Left kidney (tissue), 1 donor: ENCODE measurements at regions not wholly inside any gene's neighbourhood (a gene's known extent, or its start where the extent isn't known, plus 50 kb on each side); places are given as distances from the start of the nearest gene placed in this dataset.

Source experiments
- DNase-seq: peaks from one replicate; pipeline ENCODE4 v3.0.0-alpha.2; 2013

GRCh38 chr18:45266023-45266422, 349.3 kb upstream of the SLC14A2 start:
- no peak for DNase-seq

- no peak for DNase-seq
Observed at GRCh38 chr18:45267622-45268021, 347.7 kb upstream of the SLC14A2 start.

GRCh38 chr18:45268583-45268982, 346.7 kb upstream of the SLC14A2 start:
- no peak for DNase-seq

GRCh38 chr18:45270289-45270771, 344.9 kb upstream of the SLC14A2 start:
- DNase-seq: no peak

- DNase-seq: no peak
Observed at GRCh38 chr18:45274026-45274425, 341.2 kb upstream of the SLC14A2 start.

GRCh38 chr18:45275367-45276113, 339.7 kb upstream of the SLC14A2 start:
- DNase-seq: no peak

- no peak for DNase-seq
Observed at GRCh38 chr18:45276878-45277277, 338.4 kb upstream of the SLC14A2 start.

- no peak for DNase-seq
Observed at GRCh38 chr18:45277908-45278307, 337.4 kb upstream of the SLC14A2 start.

GRCh38 chr18:45280481-45281276, 334.6 kb upstream of the SLC14A2 start:
- no peak for DNase-seq

- no peak for DNase-seq
Observed at GRCh38 chr18:45282101-45282812, 333.0 kb upstream of the SLC14A2 start.

GRCh38 chr18:45284174-45284573, 331.1 kb upstream of the SLC14A2 start:
- DNase-seq: no peak

GRCh38 chr18:45284851-45285250, 330.4 kb upstream of the SLC14A2 start:
- no peak for DNase-seq

- DNase-seq: no peak
Observed at GRCh38 chr18:45285251-45285650, 330.0 kb upstream of the SLC14A2 start.

GRCh38 chr18:45286431-45286830, 328.8 kb upstream of the SLC14A2 start:
- DNase-seq: no peak

GRCh38 chr18:45287531-45287930, 327.7 kb upstream of the SLC14A2 start:
- DNase-seq: no peak

GRCh38 chr18:45290364-45290763, 324.9 kb upstream of the SLC14A2 start:
- DNase-seq: no peak

- no peak for DNase-seq
Observed at GRCh38 chr18:45291621-45292615, 323.4 kb upstream of the SLC14A2 start.

GRCh38 chr18:45295388-45295787, 319.9 kb upstream of the SLC14A2 start:
- DNase-seq: no peak

GRCh38 chr18:45298986-45299385, 316.3 kb upstream of the SLC14A2 start:
- no peak for DNase-seq

- DNase-seq: no peak
Observed at GRCh38 chr18:45303026-45303425, 312.2 kb upstream of the SLC14A2 start.

- no peak for DNase-seq
Observed at GRCh38 chr18:45304558-45304957, 310.7 kb upstream of the SLC14A2 start.
